ENCODE measurements at regions not wholly inside any gene's neighbourhood (a gene's known extent, or its start where the extent isn't known, plus 50 kb on each side); places are given as distances from the start of the nearest gene placed in this dataset.

- TF ChIP-seq USF2 (IDR thresholded peaks at IDR 0.05; ENCODE audit: borderline replicate concordance, low read depth, low read length) (no peak), RFX5 (IDR thresholded peaks at IDR 0.05; ENCODE audit: low read length) (no peak), CTCF (IDR thresholded peaks at IDR 0.05) (no peak), RAD21 (IDR thresholded peaks at IDR 0.05; ENCODE audit: low read length) (no peak), MXI1 (IDR thresholded peaks at IDR 0.05; ENCODE audit: low read depth, low read length) (no peak), ZBTB33 (IDR thresholded peaks at IDR 0.05; ENCODE audit: borderline replicate concordance, low read depth) (no peak), TEAD4 (IDR thresholded peaks at IDR 0.05; ENCODE audit: borderline replicate concordance, insufficient read depth) (no peak), FOSL2 (IDR thresholded peaks at IDR 0.05; ENCODE audit: borderline replicate concordance, low read depth) (no peak), IRF3 (IDR thresholded peaks at IDR 0.05; ENCODE audit: low read depth, low read length) (no peak), TCF12 (IDR thresholded peaks at IDR 0.05) (no peak), REST (IDR thresholded peaks at IDR 0.05; ENCODE audit: low read depth, low read length) (no peak), GABPA (IDR thresholded peaks at IDR 0.05; ENCODE audit: low read depth) (no peak)
Measured at GRCh38 chr1:114334297-114334696, 176.7 kb downstream of the TRIM33 start.
